ENCODE measurements at regions not wholly inside any gene's neighbourhood (a gene's known extent, or its start where the extent isn't known, plus 50 kb on each side); places are given as distances from the start of the nearest gene placed in this dataset.

GRCh38 chr13:82672248-82672647, 1210.0 kb downstream of the SLITRK1 start:
- Mint-ChIP-seq H3K4me3 (no peak overlapping the region), H3K27ac (no peak overlapping the region), H3K4me1 (peaks cover 12% of the 10 kb centered on the region), H3K9me3 (peaks cover 13% of the 10 kb centered on the region), H3K36me3 (ENCODE audit: low read depth) (peaks cover 19% of the 10 kb centered on the region), H3K27me3 (ENCODE audit: insufficient read depth, low read depth, poor library complexity) (no peaks in the 10 kb centered on the region)
- Histone ChIP-seq H2AFZ (no peak overlapping the region), H3K79me2 (replicated peaks; ENCODE audit: insufficient read depth) (no peaks in the 10 kb centered on the region), H3K36me3 (ENCODE audit: insufficient read depth) (no peaks in the 10 kb centered on the region), H3K4me3 (no peak overlapping the region), H3K27ac (ENCODE audit: low read depth) (no peak overlapping the region), H3F3A (replicated peaks; ENCODE audit: low read depth) (no peaks in the 10 kb centered on the region), H4K20me1 (replicated peaks; ENCODE audit: insufficient read depth) (no peaks in the 10 kb centered on the region), H3K4me1 (ENCODE audit: insufficient read depth) (peaks cover 16% of the 10 kb centered on the region), H3K4me2 (no peak overlapping the region), H3K9me2 (ENCODE audit: insufficient read depth) (no peaks in the 10 kb centered on the region), H3K27me3 (ENCODE audit: insufficient read depth) (no peaks in the 10 kb centered on the region)
- DNase-seq (ENCODE audit: low spot score) = no peak
- no peak for ATAC-seq
- TF ChIP-seq ZNF114 (CRISPR knock-in tag; IDR thresholded peaks at IDR 0.05) = no peak
- no peak for TF ChIP-seq EZH2 (IDR thresholded peaks at IDR 0.05; ENCODE audit: low read depth, unreplicated experiment)
- no peak for TF ChIP-seq ZNF331 (CRISPR knock-in tag; IDR thresholded peaks at IDR 0.05; ENCODE audit: low read depth)
- no peak for TF ChIP-seq EZH2phosphoT487 (IDR thresholded peaks at IDR 0.05; ENCODE audit: unreplicated experiment)
- TF ChIP-seq, protein P1, sequence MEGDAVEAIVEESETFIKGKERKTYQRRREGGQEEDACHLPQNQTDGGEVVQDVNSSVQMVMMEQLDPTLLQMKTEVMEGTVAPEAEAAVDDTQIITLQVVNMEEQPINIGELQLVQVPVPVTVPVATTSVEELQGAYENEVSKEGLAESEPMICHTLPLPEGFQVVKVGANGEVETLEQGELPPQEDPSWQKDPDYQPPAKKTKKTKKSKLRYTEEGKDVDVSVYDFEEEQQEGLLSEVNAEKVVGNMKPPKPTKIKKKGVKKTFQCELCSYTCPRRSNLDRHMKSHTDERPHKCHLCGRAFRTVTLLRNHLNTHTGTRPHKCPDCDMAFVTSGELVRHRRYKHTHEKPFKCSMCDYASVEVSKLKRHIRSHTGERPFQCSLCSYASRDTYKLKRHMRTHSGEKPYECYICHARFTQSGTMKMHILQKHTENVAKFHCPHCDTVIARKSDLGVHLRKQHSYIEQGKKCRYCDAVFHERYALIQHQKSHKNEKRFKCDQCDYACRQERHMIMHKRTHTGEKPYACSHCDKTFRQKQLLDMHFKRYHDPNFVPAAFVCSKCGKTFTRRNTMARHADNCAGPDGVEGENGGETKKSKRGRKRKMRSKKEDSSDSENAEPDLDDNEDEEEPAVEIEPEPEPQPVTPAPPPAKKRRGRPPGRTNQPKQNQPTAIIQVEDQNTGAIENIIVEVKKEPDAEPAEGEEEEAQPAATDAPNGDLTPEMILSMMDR (conservative IDR thresholded peaks at IDR 0.05; ENCODE audit: low read depth in 2 of 2) = no peak
- no peak for TF ChIP-seq JUNB (IDR thresholded peaks at IDR 0.05; ENCODE audit: unreplicated experiment)
- TF ChIP-seq, protein P2, sequence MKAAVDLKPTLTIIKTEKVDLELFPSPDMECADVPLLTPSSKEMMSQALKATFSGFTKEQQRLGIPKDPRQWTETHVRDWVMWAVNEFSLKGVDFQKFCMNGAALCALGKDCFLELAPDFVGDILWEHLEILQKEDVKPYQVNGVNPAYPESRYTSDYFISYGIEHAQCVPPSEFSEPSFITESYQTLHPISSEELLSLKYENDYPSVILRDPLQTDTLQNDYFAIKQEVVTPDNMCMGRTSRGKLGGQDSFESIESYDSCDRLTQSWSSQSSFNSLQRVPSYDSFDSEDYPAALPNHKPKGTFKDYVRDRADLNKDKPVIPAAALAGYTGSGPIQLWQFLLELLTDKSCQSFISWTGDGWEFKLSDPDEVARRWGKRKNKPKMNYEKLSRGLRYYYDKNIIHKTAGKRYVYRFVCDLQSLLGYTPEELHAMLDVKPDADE (IDR thresholded peaks at IDR 0.05) = no peak
- no peak for TF ChIP-seq POLR2AphosphoS5 (IDR thresholded peaks at IDR 0.05; ENCODE audit: low read depth)
- no peak for TF ChIP-seq REST (IDR thresholded peaks at IDR 0.05; ENCODE audit: unreplicated experiment)
- no peak for TF ChIP-seq CREB1 (CRISPR knock-in tag; IDR thresholded peaks at IDR 0.05; ENCODE audit: low read depth)
- TF ChIP-seq STAT1 (IDR thresholded peaks at IDR 0.05; ENCODE audit: unreplicated experiment) = no peak
- no peak for TF ChIP-seq ZNF462 (CRISPR knock-in tag; IDR thresholded peaks at IDR 0.05)
- TF ChIP-seq NANOG (IDR thresholded peaks at IDR 0.05; ENCODE audit: borderline replicate concordance) = no peak
